ENCODE measurements at regions not wholly inside any gene's neighbourhood (a gene's known extent, or its start where the extent isn't known, plus 50 kb on each side); places are given as distances from the start of the nearest gene placed in this dataset.
"Not testable (repeated sequence)": the region's sequence is repeated elsewhere in the genome, so short reads cannot be mapped to it uniquely, and the experiment has no call there.

GRCh38 chr14:105711841-105712460 is 185.6 kb downstream of the TMEM121 start:
- Histone ChIP-seq H3K4me3 (no peak overlapping the region), H3K9me3 (replicated peaks) (no peaks in the 10 kb centered on the region), H3K27ac (replicated peaks) (no peak overlapping the region), H3K36me3 (no peaks in the 10 kb centered on the region), H3K4me1 (no peaks in the 10 kb centered on the region), H3K27me3 (ENCODE audit: low read depth) (no peaks in the 10 kb centered on the region)
- DNase-seq, result no peak
- TF ChIP-seq CTCF (IDR thresholded peaks at IDR 0.05; ENCODE audit: borderline replicate concordance), result no peak
- intact Hi-C loops (cut with micrococcal nuclease), result no loop called here

GRCh38 chr14:105712670-105713069 is 186.3 kb downstream of the TMEM121 start:
- H3K27ac ChIP-seq (replicated peaks); H3K27me3 ChIP-seq (ENCODE audit: low read depth); H3K9me3 ChIP-seq (replicated peaks); H3K4me3 ChIP-seq; intact Hi-C loops (cut with micrococcal nuclease); H3K36me3 ChIP-seq; H3K4me1 ChIP-seq; DNase-seq: not testable (repeated sequence)

GRCh38 chr14:105713160-105713559 is 186.8 kb downstream of the TMEM121 start:
- H3K4me3 ChIP-seq; H3K27me3 ChIP-seq (ENCODE audit: low read depth); intact Hi-C loops (cut with micrococcal nuclease); H3K9me3 ChIP-seq (replicated peaks); H3K4me1 ChIP-seq; H3K36me3 ChIP-seq; H3K27ac ChIP-seq (replicated peaks); DNase-seq: not testable (repeated sequence)

- H3K27me3 ChIP-seq (ENCODE audit: low read depth); H3K9me3 ChIP-seq (replicated peaks); DNase-seq; H3K36me3 ChIP-seq; H3K4me1 ChIP-seq; intact Hi-C loops (cut with micrococcal nuclease); H3K27ac ChIP-seq (replicated peaks); H3K4me3 ChIP-seq: not testable (repeated sequence)
Measured at GRCh38 chr14:105713836-105714235, 187.5 kb downstream of the TMEM121 start.

GRCh38 chr14:105718787-105719186 is 192.4 kb downstream of the TMEM121 start:
- H3K27me3 ChIP-seq (ENCODE audit: low read depth); H3K36me3 ChIP-seq; intact Hi-C loops (cut with micrococcal nuclease); H3K27ac ChIP-seq (replicated peaks); H3K4me1 ChIP-seq; H3K4me3 ChIP-seq; H3K9me3 ChIP-seq (replicated peaks); DNase-seq: not testable (repeated sequence)

- H3K4me1 ChIP-seq; H3K27ac ChIP-seq (replicated peaks); H3K27me3 ChIP-seq (ENCODE audit: low read depth); DNase-seq; H3K4me3 ChIP-seq; intact Hi-C loops (cut with micrococcal nuclease); H3K36me3 ChIP-seq: not testable (repeated sequence)
- peaks cover 10% of the 10 kb centered on the region for H3K9me3 ChIP-seq (replicated peaks)
Measured at GRCh38 chr14:105720106-105720505, 193.7 kb downstream of the TMEM121 start.

- H3K9me3 ChIP-seq (replicated peaks), result peaks cover 16% of the 10 kb centered on the region
- H3K4me1 ChIP-seq; H3K27me3 ChIP-seq (ENCODE audit: low read depth); intact Hi-C loops (cut with micrococcal nuclease); DNase-seq; H3K4me3 ChIP-seq; H3K27ac ChIP-seq (replicated peaks); H3K36me3 ChIP-seq: not testable (repeated sequence)
Measured at GRCh38 chr14:105720852-105721601, 194.6 kb downstream of the TMEM121 start.

- H3K9me3 ChIP-seq (replicated peaks), result peaks cover 16% of the 10 kb centered on the region
- H3K27ac ChIP-seq (replicated peaks); H3K4me3 ChIP-seq; DNase-seq; H3K27me3 ChIP-seq (ENCODE audit: low read depth); H3K36me3 ChIP-seq; H3K4me1 ChIP-seq; intact Hi-C loops (cut with micrococcal nuclease): not testable (repeated sequence)
Measured at GRCh38 chr14:105721602-105721970, 195.2 kb downstream of the TMEM121 start.

- H3K36me3 ChIP-seq; H3K4me3 ChIP-seq; H3K4me1 ChIP-seq; H3K27ac ChIP-seq (replicated peaks); intact Hi-C loops (cut with micrococcal nuclease); DNase-seq; H3K27me3 ChIP-seq (ENCODE audit: low read depth): not testable (repeated sequence)
- H3K9me3 ChIP-seq (replicated peaks), result peaks cover 16% of the 10 kb centered on the region
Measured at GRCh38 chr14:105721996-105722709, 195.8 kb downstream of the TMEM121 start.

- H3K4me1 ChIP-seq; DNase-seq; H3K36me3 ChIP-seq; H3K27me3 ChIP-seq (ENCODE audit: low read depth); H3K27ac ChIP-seq (replicated peaks); intact Hi-C loops (cut with micrococcal nuclease); H3K4me3 ChIP-seq: not testable (repeated sequence)
- H3K9me3 ChIP-seq (replicated peaks), result peaks cover 22% of the 10 kb centered on the region
Measured at GRCh38 chr14:105723271-105723670, 196.9 kb downstream of the TMEM121 start.

- DNase-seq; H3K27ac ChIP-seq (replicated peaks); H3K36me3 ChIP-seq; H3K4me1 ChIP-seq; intact Hi-C loops (cut with micrococcal nuclease); H3K27me3 ChIP-seq (ENCODE audit: low read depth); H3K4me3 ChIP-seq: not testable (repeated sequence)
- peaks cover 27% of the 10 kb centered on the region for H3K9me3 ChIP-seq (replicated peaks)
Measured at GRCh38 chr14:105723776-105724175, 197.4 kb downstream of the TMEM121 start.

- H3K4me3 ChIP-seq; intact Hi-C loops (cut with micrococcal nuclease); H3K4me1 ChIP-seq; H3K27me3 ChIP-seq (ENCODE audit: low read depth); H3K27ac ChIP-seq (replicated peaks); H3K36me3 ChIP-seq; DNase-seq: not testable (repeated sequence)
- H3K9me3 ChIP-seq (replicated peaks), result peaks cover 21% of the 10 kb centered on the region
Measured at GRCh38 chr14:105729825-105730368, 203.5 kb downstream of the TMEM121 start.
